NCI-H1417 (cell line): ENCODE measurements at regions not wholly inside any gene's neighbourhood (a gene's known extent, or its start where the extent isn't known, plus 50 kb on each side); places are given as distances from the start of the nearest gene placed in this dataset.
"Not testable (repeated sequence)": the region's sequence is repeated elsewhere in the genome, so short reads cannot be mapped to it uniquely, and the experiment has no call there.

Experiments
- DNase-seq, 3 experiments: peaks; one replicate each; lab custom pipeline; 2025; lab: John Stamatoyannopoulos, UW

- DNase-seq: no peak
Observed at GRCh38 chr1:10911490-10912166, 100.8 kb upstream of the TARDBP start.

GRCh38 chr1:10912441-10912840 lies 100.0 kb upstream of the TARDBP start:
- no peak for DNase-seq

GRCh38 chr1:10914056-10914455 lies 98.4 kb upstream of the TARDBP start:
- DNase-seq: no peak

GRCh38 chr1:10915594-10915993 lies 96.9 kb upstream of the TARDBP start:
- peak in 2 of 3 experiments; percentile 31 to 34 for DNase-seq

GRCh38 chr1:10916311-10916710 lies 96.1 kb upstream of the TARDBP start:
- DNase-seq: no peak

- DNase-seq: no peak
Observed at GRCh38 chr1:10916991-10917390, 95.5 kb upstream of the TARDBP start.

- DNase-seq: peak in 1 of 3 experiments; percentile 28
Observed at GRCh38 chr1:10917513-10918454, 94.7 kb upstream of the TARDBP start.

- DNase-seq: no peak
Observed at GRCh38 chr1:10918531-10918930, 93.9 kb upstream of the TARDBP start.

GRCh38 chr1:10920063-10920626 lies 92.3 kb upstream of the TARDBP start:
- no peak for DNase-seq

GRCh38 chr1:10922315-10923060 lies 90.0 kb upstream of the TARDBP start:
- not testable (repeated sequence) for DNase-seq

GRCh38 chr1:10924030-10924429 lies 88.4 kb upstream of the TARDBP start:
- DNase-seq: no peak

- no peak for DNase-seq
Observed at GRCh38 chr1:10928654-10929053, 83.8 kb upstream of the TARDBP start.

- no peak for DNase-seq
Observed at GRCh38 chr1:10932088-10932487, 80.4 kb upstream of the TARDBP start.

- DNase-seq: no peak
Observed at GRCh38 chr1:10934150-10934818, 78.2 kb upstream of the TARDBP start.

GRCh38 chr1:10935246-10935645 lies 77.2 kb upstream of the TARDBP start:
- DNase-seq: peak in 2 of 3 experiments; percentile 34 to 53

GRCh38 chr1:10935724-10936123 lies 76.7 kb upstream of the TARDBP start:
- DNase-seq: peak in 1 of 3 experiments; percentile 51

GRCh38 chr1:10936998-10937901 lies 75.2 kb upstream of the TARDBP start:
- no peak for DNase-seq

GRCh38 chr1:10938741-10939417 lies 73.6 kb upstream of the TARDBP start:
- DNase-seq: no peak

GRCh38 chr1:10939654-10940450 lies 72.6 kb upstream of the TARDBP start:
- DNase-seq: no peak
